NCI-H146 treated with DMSO at 0.1 percent for 48 hours (cell line): ENCODE measurements at regions not wholly inside any gene's neighbourhood (a gene's known extent, or its start where the extent isn't known, plus 50 kb on each side); places are given as distances from the start of the nearest gene placed in this dataset.

Experiments used
- DNase-seq: peaks from one replicate; lab custom pipeline; 2025; ENCODE audit not compliant: unreplicated experiment; lab: John Stamatoyannopoulos, UW

DNA sequence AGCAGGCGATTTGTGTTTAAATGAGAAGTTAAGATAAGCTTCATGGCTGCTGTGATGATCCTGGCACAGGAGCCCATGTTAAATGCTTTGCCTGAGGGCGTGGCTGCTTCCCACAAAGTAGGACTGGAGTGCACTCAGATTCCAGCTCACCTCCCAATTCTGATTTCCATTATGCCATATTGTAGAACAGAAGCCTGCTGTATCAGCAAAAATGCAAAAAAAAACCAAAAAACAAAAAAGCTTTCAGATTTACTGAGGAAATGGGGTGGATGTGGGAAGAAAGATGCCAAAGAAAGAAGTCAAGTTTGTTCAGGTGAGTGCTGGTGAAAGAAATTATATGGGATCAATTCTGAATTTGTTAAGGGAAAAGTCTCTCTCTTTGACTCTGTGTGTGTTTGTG lies 610.4 kb upstream of the NETO1 start:
- no peak for DNase-seq

GRCh38 chr18:73476031-73476430 lies 608.2 kb upstream of the NETO1 start:
- no peak for DNase-seq

DNA sequence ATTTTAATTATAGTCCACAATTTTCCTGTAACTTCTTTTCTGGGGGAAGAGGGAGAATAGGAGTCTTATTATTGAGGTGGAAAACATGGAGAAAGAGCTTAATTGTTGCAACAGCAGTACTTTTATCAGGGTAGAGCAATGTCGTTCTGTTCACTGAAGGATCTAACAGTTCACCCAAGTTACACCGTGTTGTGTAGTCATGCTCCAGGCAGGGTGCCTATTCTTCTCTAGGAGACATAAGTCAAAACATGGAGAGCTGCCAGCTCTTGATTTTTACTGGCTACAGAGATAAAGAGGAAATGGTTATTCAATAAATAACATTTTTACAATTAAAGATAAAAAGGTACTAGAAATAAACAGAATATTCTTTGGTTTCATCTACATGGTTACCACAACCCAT lies 594.3 kb upstream of the NETO1 start:
- DNase-seq: no peak

DNA sequence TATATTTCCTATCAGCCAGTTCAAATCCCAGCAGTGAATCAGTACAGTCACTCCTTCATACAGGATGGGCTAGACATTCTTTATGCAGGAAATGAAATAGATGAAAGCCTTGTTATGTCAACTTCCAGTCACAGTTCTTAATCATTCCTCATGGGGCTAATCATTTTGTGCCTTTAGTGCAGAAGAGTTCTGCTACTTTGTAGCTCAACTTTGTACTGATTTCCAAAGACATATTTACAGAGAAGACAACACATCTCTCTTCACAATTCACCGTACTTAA lies 593.9 kb upstream of the NETO1 start:
- DNase-seq: no peak

- no peak for DNase-seq
Observed at GRCh38 chr18:73461038-73461779, 593.4 kb upstream of the NETO1 start.

DNA sequence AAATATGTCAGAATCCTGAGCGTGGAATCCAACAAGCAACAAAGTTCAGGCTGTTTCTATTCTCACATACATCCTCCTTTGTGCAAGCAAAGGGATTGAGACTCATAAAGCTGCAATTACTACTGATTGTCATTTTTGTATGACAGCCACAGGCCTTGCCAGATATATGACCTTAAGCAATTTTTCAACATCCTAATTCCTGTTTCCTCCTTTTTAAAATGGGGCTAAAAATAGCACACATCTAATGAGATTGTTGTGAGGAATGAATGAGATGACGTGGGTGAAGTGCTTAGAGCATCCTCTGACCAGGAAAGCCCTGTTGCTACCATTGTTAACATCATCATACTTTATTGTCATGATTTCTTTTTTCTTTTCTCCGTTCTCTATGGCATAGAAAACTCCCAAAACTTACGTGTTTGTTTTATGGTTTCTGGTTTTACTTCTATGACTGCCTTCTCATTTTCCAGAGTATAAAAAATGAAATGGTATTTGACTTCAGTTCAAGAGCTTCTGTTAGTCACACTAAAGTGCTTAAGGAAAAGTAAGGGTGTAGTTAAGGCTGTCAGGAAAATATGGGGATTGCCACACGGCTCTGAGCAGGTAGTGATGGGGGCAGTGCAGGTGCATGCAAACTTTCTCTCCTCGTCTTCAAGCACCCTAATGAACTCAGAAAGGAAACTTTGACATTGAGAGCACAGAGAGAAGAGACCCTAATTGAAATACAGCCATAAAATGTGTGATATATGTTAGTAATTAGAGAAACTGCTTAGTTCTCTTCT lies 590.6 kb upstream of the NETO1 start:
- no peak for DNase-seq

GRCh38 chr18:73456643-73457042 lies 588.9 kb upstream of the NETO1 start:
- DNase-seq: no peak

DNA sequence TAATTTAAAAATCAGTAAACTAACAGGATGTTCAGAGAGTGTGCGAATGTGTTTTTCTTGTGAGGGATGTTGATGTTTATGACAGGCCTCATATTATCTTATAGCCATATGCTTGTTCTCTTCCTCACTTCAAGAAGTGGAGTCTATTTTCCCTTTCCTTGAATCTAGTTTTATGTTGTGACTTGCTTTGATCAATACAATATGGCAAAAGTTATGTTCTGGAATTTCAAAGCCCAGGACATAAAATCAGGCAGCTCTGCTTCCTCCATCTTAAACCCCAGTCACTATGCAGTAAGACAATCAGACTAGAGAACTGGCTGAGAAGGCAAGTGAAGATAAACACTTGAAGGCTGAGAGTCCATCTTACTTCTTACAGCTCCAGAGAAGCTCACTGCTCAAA lies 585.1 kb upstream of the NETO1 start:
- DNase-seq: no peak

GRCh38 chr18:73446502-73446901 lies 578.7 kb upstream of the NETO1 start:
- no peak for DNase-seq

DNA sequence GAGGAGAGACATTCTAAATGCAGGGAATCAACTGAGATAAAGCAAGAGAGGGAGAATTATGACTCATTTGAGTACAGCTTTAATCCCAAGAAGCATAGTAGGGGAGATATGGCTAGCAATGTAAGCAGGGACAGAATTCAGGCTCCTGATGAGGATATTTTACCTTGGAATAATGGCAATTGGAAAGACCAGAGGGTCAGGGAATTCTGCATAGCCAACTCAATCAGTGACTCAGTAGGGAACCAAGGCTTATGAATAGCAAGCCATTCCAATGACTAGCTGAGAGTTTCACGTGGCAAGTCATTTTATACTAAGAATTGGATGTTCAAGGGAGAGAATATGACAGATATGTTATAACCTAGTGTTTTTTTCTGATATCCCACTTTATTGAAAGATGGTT lies 563.8 kb upstream of the NETO1 start:
- no peak for DNase-seq

- no peak for DNase-seq
Observed at GRCh38 chr18:73421010-73421409, 553.2 kb upstream of the NETO1 start.

GRCh38 chr18:73419531-73419930 lies 551.7 kb upstream of the NETO1 start:
- no peak for DNase-seq

DNA sequence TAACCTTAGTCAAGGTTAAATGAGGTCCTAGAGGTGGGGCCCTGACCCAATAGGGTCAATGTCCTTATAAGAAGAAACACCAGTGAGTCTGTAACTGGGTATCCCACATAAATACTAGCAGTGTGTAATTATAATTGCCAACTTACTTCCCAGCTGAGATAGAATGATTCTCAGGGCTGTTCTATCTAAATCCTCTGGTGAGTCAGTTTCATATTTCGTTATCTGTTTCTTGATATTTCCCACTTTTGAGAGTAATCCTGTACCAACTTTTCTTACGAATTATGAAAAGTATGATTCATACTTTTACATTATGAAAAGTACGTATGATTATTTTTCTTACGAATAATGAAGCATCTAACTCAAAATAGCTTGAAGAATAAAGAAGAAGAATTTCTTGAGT lies 546.8 kb upstream of the NETO1 start:
- no peak for DNase-seq

- no peak for DNase-seq
Observed at GRCh38 chr18:73414069-73414468, 546.3 kb upstream of the NETO1 start.

- DNase-seq: no peak
Observed at GRCh38 chr18:73409242-73409641, 541.5 kb upstream of the NETO1 start.

- DNase-seq: no peak
Observed at GRCh38 chr18:73408469-73408868, 540.7 kb upstream of the NETO1 start.

DNA sequence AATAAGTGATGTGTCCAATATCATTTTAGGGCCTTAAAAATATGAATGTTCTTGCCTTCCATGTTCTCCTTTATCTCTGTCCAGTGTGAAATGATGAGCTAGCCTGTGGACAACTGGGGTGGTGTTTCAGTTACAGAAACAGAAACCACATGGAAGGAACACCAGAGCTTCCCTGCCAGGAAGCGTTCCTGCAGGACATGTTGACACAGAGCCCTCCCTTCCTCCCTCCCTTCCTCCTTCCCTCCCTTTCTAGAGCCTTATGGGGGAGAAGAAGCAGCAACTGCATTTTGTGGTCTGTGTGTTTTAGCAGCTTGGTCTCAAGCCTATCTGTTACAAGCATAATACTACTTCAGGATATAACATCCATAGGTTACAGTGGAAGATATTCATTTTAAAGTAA lies 539.7 kb upstream of the NETO1 start:
- no peak for DNase-seq

GRCh38 chr18:73384246-73384645 lies 516.5 kb upstream of the NETO1 start:
- DNase-seq: no peak

GRCh38 chr18:73381699-73382036 lies 513.9 kb upstream of the NETO1 start:
- DNase-seq: no peak

DNA sequence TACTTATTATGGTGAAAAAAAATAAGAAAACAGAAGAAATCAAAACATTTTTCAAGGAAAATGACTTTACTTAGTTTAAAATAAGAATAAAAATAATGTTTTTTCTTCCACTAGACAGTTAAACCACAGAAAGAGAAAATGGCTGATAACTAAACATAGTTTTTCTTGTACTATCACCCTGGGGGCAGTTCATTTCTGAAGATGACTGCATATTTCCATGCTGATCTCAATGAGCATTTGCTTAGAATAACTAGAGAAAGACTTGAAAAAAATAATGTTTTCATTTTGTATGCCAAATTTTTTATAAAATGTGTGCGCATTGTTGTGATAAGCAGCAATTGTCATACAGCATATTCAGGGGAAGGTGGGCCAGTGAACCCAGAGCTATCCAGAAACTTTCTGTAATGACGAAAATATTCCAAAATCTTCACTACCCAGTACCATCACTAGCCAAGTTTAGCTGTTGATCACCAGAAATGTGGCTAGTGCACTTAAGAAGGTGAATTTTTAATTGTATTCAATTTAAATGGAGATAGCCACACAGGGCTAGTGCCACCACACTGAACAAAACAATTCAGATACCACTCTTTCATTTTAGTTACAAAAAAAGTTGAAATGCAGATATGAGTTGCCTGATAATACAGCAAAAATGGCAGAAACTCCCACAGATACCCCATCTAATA lies 513.4 kb upstream of the NETO1 start:
- no peak for DNase-seq

DNA sequence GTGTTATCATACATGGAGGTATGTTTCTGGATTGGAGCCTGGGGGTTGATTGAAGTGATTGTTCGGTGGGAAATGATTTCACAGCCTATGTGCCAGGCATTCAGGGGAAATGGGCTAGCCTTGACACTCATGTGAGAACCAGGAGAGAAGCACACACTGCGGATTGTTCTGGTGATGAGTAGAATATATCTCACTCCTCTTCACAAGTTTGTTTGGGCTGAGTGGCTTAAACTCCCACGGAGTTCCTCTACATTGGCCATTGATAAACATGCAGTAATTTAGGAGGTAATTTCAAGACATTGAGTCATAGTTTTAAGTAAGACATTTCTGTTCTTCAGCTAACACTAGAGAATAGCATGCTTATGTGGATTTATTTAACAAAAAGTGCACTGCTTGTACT lies 498.9 kb upstream of the NETO1 start:
- DNase-seq: no peak

DNA sequence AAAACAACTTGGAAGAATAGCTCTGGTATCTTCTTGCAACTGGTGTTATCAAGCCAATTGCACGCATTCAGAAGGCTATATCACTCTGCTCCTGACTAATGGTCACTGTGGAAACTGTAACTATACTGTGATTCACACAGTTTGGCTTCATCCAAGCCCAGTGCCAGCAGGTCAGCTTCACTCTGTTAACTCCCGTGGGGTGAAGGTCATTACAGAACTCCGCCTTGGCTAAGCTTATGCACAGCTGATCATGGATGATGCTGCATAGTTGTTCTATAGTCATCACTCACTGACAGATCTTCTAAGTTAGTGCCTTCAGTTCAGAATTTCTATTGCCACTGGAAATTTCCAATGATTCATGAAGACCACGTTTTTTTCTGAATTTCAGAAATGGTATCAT lies 497.2 kb upstream of the NETO1 start:
- no peak for DNase-seq
